Vagina (tissue), 2 donors: ENCODE measurements at regions not wholly inside any gene's neighbourhood (a gene's known extent, or its start where the extent isn't known, plus 50 kb on each side); places are given as distances from the start of the nearest gene placed in this dataset.

Source experiments
- POLR2AphosphoS5 ChIP-seq, 2 donors: sonication (generic); formaldehyde crosslinking; IDR thresholded peaks; one replicate each; pipeline ENCODE4 v1.9.0; 2017; ENCODE audit warnings: antibody characterized with exemption in 2 of 2, mild to moderate bottlenecking in 2 of 2, low read depth in 1 of 2; ENCODE audit not compliant: insufficient read depth in 1 of 2
- TF ChIP-seq, protein P1 (sequence below), 3 experiments: fragments of 450-650 bp in 2 of 3; fragments of 200-600 bp in 1 of 3; sonication (generic) in 1 of 3; IDR thresholded peaks; one replicate each; pipeline ENCODE4 v1.5.1; 2017 to 2019; ENCODE audit warnings: antibody characterized with exemption in 3 of 3, mild to moderate bottlenecking in 2 of 3, moderate library complexity in 2 of 3

DNA sequence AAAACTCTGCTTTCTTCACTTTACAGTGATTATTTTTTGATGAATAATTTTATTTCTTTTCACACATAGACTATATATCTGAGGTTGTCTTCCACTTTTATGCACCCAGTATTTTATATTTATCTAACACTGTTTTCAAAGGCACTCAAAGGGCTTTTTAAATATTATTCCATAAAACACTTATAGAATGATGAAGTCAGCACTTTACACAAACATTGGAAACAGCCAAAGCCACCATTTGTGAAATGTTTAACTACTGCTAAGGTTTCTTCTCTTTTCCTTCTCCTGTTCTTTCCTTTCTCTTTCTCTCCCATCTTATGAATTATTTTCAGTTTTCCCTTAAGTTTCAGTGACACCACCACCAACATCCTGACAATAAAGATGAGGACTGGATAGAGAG, 317.7 kb upstream of the FAM78B start:
- TF ChIP-seq, protein P1, sequence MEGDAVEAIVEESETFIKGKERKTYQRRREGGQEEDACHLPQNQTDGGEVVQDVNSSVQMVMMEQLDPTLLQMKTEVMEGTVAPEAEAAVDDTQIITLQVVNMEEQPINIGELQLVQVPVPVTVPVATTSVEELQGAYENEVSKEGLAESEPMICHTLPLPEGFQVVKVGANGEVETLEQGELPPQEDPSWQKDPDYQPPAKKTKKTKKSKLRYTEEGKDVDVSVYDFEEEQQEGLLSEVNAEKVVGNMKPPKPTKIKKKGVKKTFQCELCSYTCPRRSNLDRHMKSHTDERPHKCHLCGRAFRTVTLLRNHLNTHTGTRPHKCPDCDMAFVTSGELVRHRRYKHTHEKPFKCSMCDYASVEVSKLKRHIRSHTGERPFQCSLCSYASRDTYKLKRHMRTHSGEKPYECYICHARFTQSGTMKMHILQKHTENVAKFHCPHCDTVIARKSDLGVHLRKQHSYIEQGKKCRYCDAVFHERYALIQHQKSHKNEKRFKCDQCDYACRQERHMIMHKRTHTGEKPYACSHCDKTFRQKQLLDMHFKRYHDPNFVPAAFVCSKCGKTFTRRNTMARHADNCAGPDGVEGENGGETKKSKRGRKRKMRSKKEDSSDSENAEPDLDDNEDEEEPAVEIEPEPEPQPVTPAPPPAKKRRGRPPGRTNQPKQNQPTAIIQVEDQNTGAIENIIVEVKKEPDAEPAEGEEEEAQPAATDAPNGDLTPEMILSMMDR (IDR thresholded peaks at IDR 0.05): no peak
- no peak for TF ChIP-seq POLR2AphosphoS5 (IDR thresholded peaks at IDR 0.05; ENCODE audit: insufficient read depth in 1 of 2, low read depth in 1 of 2)
